Smooth muscle cell (in vitro differentiated cells): ENCODE measurements at regions not wholly inside any gene's neighbourhood (a gene's known extent, or its start where the extent isn't known, plus 50 kb on each side); places are given as distances from the start of the nearest gene placed in this dataset.
A peak's percentile ranks its signal among the peaks of the same experiment; 100 is the strongest.

Experiments
- DNase-seq: peaks from one replicate; lab custom pipeline; 2025; ENCODE audit not compliant: unreplicated experiment; lab: John Stamatoyannopoulos, UW
- H2AFZ ChIP-seq: fragments of 200-600 bp; sonication (generic); 2 replicates; pipeline ENCODE4 v1.6.0; 2016; ENCODE audit warnings: antibody characterized with exemption, low read depth, mild to moderate bottlenecking
- H3F3A ChIP-seq: fragments of 200-600 bp; sonication (generic); 2 replicates; pipeline ENCODE4 v1.6.0; 2017; ENCODE audit warnings: antibody characterized with exemption, low read depth
- H3K27ac ChIP-seq: fragments of 200-600 bp; sonication (generic); 2 replicates; pipeline ENCODE4 v1.5.1; 2016; ENCODE audit warnings: low read depth, mild to moderate bottlenecking
- H3K27me3 ChIP-seq: fragments of 200-600 bp; sonication (generic); 2 replicates; pipeline ENCODE4 v1.6.1; 2016; ENCODE audit warnings: low read depth, mild to moderate bottlenecking
- H3K36me3 ChIP-seq: fragments of 200-600 bp; sonication (generic); 2 replicates; pipeline ENCODE4 v1.5.1; 2016; ENCODE audit warnings: low read depth
- H3K4me1 ChIP-seq: fragments of 200-600 bp; sonication (generic); 2 replicates; pipeline ENCODE4 v1.5.1; 2016; ENCODE audit warnings: low read depth
- H3K4me2 ChIP-seq: fragments of 200-600 bp; sonication (generic); 2 replicates; pipeline ENCODE4 v1.6.0; 2016; ENCODE audit warnings: mild to moderate bottlenecking
- H3K4me3 ChIP-seq: fragments of 200-600 bp; sonication (generic); 2 replicates; pipeline ENCODE4 v1.5.1; 2016; ENCODE audit warnings: mild to moderate bottlenecking
- H3K79me2 ChIP-seq: fragments of 200-600 bp; sonication (generic); 2 replicates; pipeline ENCODE4 v1.6.0; 2016; ENCODE audit warnings: low read depth, mild to moderate bottlenecking
- H3K9ac ChIP-seq: fragments of 200-600 bp; sonication (generic); 2 replicates; pipeline ENCODE4 v1.6.0; 2016; ENCODE audit warnings: low read depth
- H3K9me3 ChIP-seq: fragments of 200-600 bp; sonication (generic); replicated peaks from 2 replicates; pipeline ENCODE4 v1.5.1; 2016; ENCODE audit warnings: low read depth
- H4K20me1 ChIP-seq: fragments of 200-600 bp; sonication (generic); 2 replicates; pipeline ENCODE4 v1.6.0; 2016; ENCODE audit warnings: low read depth
- CTCF ChIP-seq: fragments of 200-600 bp; sonication (generic); IDR thresholded peaks from 2 replicates; pipeline ENCODE4 v1.5.1; 2017; ENCODE audit warnings: borderline replicate concordance, mild to moderate bottlenecking, antibody characterized with exemption; ENCODE audit not compliant: insufficient read depth, poor library complexity, severe bottlenecking
- WGBS: methylation state at CpG from one replicate; pipeline ENCODE4 v1.1.7; 2016; ENCODE audit warnings: low lambda C conversion rate; 5-methylcytosine and 5-hydroxymethylcytosine counted together

GRCh38 chr4:59024257-59024656, 1914.1 kb upstream of the IGFBP7 start:
- no peak overlapping the region for H3K4me2 ChIP-seq
- H3K36me3 ChIP-seq = no peaks in the 10 kb centered on the region
- H3F3A ChIP-seq = no peaks in the 10 kb centered on the region
- no peak overlapping the region for H3K9ac ChIP-seq
- no peak for DNase-seq
- H3K79me2 ChIP-seq = no peaks in the 10 kb centered on the region
- H3K27me3 ChIP-seq = no peaks in the 10 kb centered on the region
- H3K4me1 ChIP-seq = no peaks in the 10 kb centered on the region
- no peak overlapping the region for H3K4me3 ChIP-seq
- no peaks in the 10 kb centered on the region for H4K20me1 ChIP-seq
- H3K27ac ChIP-seq = no peak overlapping the region
- H2AFZ ChIP-seq = no peak overlapping the region
- no peak for TF ChIP-seq CTCF
- H3K9me3 ChIP-seq = no peaks in the 10 kb centered on the region

GRCh38 chr4:59037812-59038211, 1927.6 kb upstream of the IGFBP7 start:
- no peaks in the 10 kb centered on the region for H3K4me1 ChIP-seq
- H3K27me3 ChIP-seq = no peaks in the 10 kb centered on the region
- H4K20me1 ChIP-seq = no peaks in the 10 kb centered on the region
- no peaks in the 10 kb centered on the region for H3K79me2 ChIP-seq
- TF ChIP-seq CTCF = no peak
- WGBS = 86% methylated on average over 1 of the region's 1 CpG
- H3K36me3 ChIP-seq = no peaks in the 10 kb centered on the region
- H3K9ac ChIP-seq = no peak overlapping the region
- H3K9me3 ChIP-seq = no peaks in the 10 kb centered on the region
- no peaks in the 10 kb centered on the region for H3F3A ChIP-seq
- no peak overlapping the region for H3K27ac ChIP-seq
- no peak overlapping the region for H3K4me2 ChIP-seq
- no peak overlapping the region for H2AFZ ChIP-seq
- DNase-seq = no peak
- no peak overlapping the region for H3K4me3 ChIP-seq

GRCh38 chr4:59039046-59039445, 1928.9 kb upstream of the IGFBP7 start:
- Histone ChIP-seq H3K9me3 (no peaks in the 10 kb centered on the region), H3K27ac (no peak overlapping the region), H3K79me2 (no peaks in the 10 kb centered on the region), H3F3A (no peaks in the 10 kb centered on the region), H3K4me2 (no peak overlapping the region), H3K4me3 (no peak overlapping the region), H3K4me1 (no peaks in the 10 kb centered on the region), H4K20me1 (no peaks in the 10 kb centered on the region), H3K9ac (no peak overlapping the region), H2AFZ (no peak overlapping the region), H3K36me3 (no peaks in the 10 kb centered on the region), H3K27me3 (no peaks in the 10 kb centered on the region)
- no peak for DNase-seq
- TF ChIP-seq CTCF = no peak
- 98% methylated on average over 6 of the region's 6 CpGs for WGBS

DNA sequence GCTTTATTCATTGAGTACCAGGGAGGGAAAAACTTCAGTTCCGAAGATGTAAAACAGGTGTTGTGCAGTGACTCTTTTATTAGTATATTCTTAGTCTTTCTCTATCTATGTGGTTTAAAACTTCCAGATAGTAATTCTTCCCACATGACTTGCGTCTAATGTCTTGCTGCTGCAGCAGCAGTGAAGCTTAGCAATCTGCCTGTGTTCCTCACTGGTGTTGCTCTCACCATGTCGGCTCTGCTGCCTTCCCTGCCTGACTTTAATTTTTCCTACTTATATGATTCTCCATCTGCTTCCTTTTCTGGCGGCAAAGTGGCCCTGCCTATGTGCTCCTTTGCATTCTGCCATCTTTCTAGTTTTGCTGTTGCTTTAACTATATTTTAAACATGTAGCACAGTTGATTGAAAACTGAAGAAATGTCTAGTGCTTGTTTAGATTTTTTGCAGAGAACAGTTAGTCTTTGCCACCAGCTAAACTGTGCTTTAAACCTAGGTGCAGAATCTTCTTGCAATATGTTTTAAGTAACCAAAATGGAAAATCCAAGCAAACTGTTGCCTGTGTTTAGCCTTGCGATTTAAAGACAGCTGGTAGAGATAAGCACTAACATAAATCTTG, 1934.2 kb upstream of the IGFBP7 start:
- no peak overlapping the region for H3K9ac ChIP-seq
- H4K20me1 ChIP-seq = no peaks in the 10 kb centered on the region
- DNase-seq = no peak
- no peak overlapping the region for H2AFZ ChIP-seq
- no peaks in the 10 kb centered on the region for H3K36me3 ChIP-seq
- H3K79me2 ChIP-seq = no peaks in the 10 kb centered on the region
- 35% methylated on average over 5 of the region's 5 CpGs for WGBS
- no peaks in the 10 kb centered on the region for H3K9me3 ChIP-seq
- no peaks in the 10 kb centered on the region for H3F3A ChIP-seq
- no peak for TF ChIP-seq CTCF
- H3K4me2 ChIP-seq = peak overlapping the region; percentile 9
- H3K4me3 ChIP-seq = no peak overlapping the region
- H3K4me1 ChIP-seq = no peaks in the 10 kb centered on the region
- H3K27ac ChIP-seq = no peak overlapping the region
- H3K27me3 ChIP-seq = no peaks in the 10 kb centered on the region
